22Rv1 (cell line): ENCODE measurements at regions not wholly inside any gene's neighbourhood (a gene's known extent, or its start where the extent isn't known, plus 50 kb on each side); places are given as distances from the start of the nearest gene placed in this dataset.

ENCODE experiments used
- CTCF ChIP-seq: fragments of 450-650 bp; IDR thresholded peaks from 2 replicates; pipeline ENCODE4 v1.5.1; 2017; ENCODE audit warnings: mild to moderate bottlenecking
- ZFX ChIP-seq: fragments of 450-650 bp; IDR thresholded peaks from 2 replicates; pipeline ENCODE4 v1.6.1; 2017; ENCODE audit warnings: antibody characterized with exemption, borderline replicate concordance

GRCh38 chr4:133081246-133081645 lies 67.8 kb upstream of the PCDH10 start:
- TF ChIP-seq CTCF = no peak
- TF ChIP-seq ZFX = no peak
